ENCODE measurements at regions not wholly inside any gene's neighbourhood (a gene's known extent, or its start where the extent isn't known, plus 50 kb on each side); places are given as distances from the start of the nearest gene placed in this dataset.

DNA sequence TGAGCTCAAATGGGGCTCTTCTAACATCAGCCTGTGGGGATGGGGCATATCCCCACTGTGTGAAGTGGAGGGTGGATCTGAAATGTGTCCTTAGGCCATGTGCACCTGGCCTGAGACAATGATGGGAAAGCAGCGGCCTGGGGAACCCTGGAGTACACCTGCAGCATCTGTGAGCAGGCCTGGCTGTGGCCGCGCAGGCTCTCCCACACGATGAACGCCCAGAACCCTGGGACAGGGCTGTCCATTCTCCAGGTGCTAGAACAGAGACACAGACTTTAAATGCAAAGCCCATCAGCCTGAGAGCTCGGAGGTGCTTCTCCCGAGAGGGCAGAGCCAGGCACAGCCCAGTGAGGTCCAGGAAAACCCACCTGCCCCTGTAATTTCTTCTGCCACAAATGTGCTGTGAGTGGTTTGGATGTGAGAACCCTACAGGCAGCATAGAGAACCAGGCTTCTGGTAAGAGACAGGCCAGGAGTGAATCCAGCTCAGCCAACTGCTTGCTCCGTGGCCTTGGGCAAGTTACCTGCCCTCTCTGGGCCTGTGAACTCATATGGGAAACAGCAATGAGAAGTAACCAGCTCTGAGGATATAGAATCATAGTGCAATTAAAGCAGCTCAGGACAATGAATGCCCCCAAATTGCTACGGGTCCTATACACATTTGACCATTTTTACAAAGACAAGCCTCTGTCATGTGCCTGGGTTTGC lies 167.9 kb downstream of the SHANK2 start:
- H3K27ac ChIP-seq (ENCODE audit: low read depth, low read length) = no peak overlapping the region
- H3K4me1 ChIP-seq (ENCODE audit: control insufficient read depth, low read length) = no peaks in the 10 kb centered on the region
- H3K4me2 ChIP-seq (ENCODE audit: low read length) = no peak overlapping the region
- H3F3A ChIP-seq (ENCODE audit: control insufficient read depth, insufficient read depth) = no peaks in the 10 kb centered on the region
- no peaks in the 10 kb centered on the region for H3K9me2 ChIP-seq (replicated peaks; ENCODE audit: control insufficient read depth, low read length)
- no peaks in the 10 kb centered on the region for H3K9me3 ChIP-seq (ENCODE audit: control insufficient read depth, insufficient read depth, low read length)
- H3K4me3 ChIP-seq (ENCODE audit: low read length) = no peak overlapping the region
- no peaks in the 10 kb centered on the region for H3K36me3 ChIP-seq (ENCODE audit: control insufficient read depth, low read length)
- no peak for TF ChIP-seq EZH2phosphoT487 (IDR thresholded peaks at IDR 0.05; ENCODE audit: borderline replicate concordance, low read length)
- TF ChIP-seq, protein P1, sequence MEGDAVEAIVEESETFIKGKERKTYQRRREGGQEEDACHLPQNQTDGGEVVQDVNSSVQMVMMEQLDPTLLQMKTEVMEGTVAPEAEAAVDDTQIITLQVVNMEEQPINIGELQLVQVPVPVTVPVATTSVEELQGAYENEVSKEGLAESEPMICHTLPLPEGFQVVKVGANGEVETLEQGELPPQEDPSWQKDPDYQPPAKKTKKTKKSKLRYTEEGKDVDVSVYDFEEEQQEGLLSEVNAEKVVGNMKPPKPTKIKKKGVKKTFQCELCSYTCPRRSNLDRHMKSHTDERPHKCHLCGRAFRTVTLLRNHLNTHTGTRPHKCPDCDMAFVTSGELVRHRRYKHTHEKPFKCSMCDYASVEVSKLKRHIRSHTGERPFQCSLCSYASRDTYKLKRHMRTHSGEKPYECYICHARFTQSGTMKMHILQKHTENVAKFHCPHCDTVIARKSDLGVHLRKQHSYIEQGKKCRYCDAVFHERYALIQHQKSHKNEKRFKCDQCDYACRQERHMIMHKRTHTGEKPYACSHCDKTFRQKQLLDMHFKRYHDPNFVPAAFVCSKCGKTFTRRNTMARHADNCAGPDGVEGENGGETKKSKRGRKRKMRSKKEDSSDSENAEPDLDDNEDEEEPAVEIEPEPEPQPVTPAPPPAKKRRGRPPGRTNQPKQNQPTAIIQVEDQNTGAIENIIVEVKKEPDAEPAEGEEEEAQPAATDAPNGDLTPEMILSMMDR (IDR thresholded peaks at IDR 0.05; ENCODE audit: low read depth, low read length, poor library complexity, severe bottlenecking) = no peak
- no peaks in the 10 kb centered on the region for H3K27me3 ChIP-seq (ENCODE audit: control insufficient read depth, low read length)
- no peaks in the 10 kb centered on the region for H4K20me1 ChIP-seq (ENCODE audit: control insufficient read depth, insufficient read depth, low read depth, low read length)
- no peaks in the 10 kb centered on the region for H3K79me2 ChIP-seq (ENCODE audit: control insufficient read depth, low read length)

GRCh38 chr11:71083105-71083504 lies 169.3 kb downstream of the SHANK2 start:
- H3K36me3 ChIP-seq (ENCODE audit: control insufficient read depth, low read length) = no peaks in the 10 kb centered on the region
- no peak for TF ChIP-seq EZH2phosphoT487 (IDR thresholded peaks at IDR 0.05; ENCODE audit: borderline replicate concordance, low read length)
- TF ChIP-seq, protein P1 (IDR thresholded peaks at IDR 0.05; ENCODE audit: low read depth, low read length, poor library complexity, severe bottlenecking) = no peak
- no peaks in the 10 kb centered on the region for H3K9me2 ChIP-seq (replicated peaks; ENCODE audit: control insufficient read depth, low read length)
- no peaks in the 10 kb centered on the region for H3K79me2 ChIP-seq (ENCODE audit: control insufficient read depth, low read length)
- no peaks in the 10 kb centered on the region for H3F3A ChIP-seq (ENCODE audit: control insufficient read depth, insufficient read depth)
- no peak overlapping the region for H3K27ac ChIP-seq (ENCODE audit: low read depth, low read length)
- H3K4me2 ChIP-seq (ENCODE audit: low read length) = no peak overlapping the region
- H3K4me3 ChIP-seq (ENCODE audit: low read length) = no peak overlapping the region
- H3K27me3 ChIP-seq (ENCODE audit: control insufficient read depth, low read length) = no peaks in the 10 kb centered on the region
- H3K9me3 ChIP-seq (ENCODE audit: control insufficient read depth, insufficient read depth, low read length) = no peaks in the 10 kb centered on the region
- H3K4me1 ChIP-seq (ENCODE audit: control insufficient read depth, low read length) = no peaks in the 10 kb centered on the region
- no peaks in the 10 kb centered on the region for H4K20me1 ChIP-seq (ENCODE audit: control insufficient read depth, insufficient read depth, low read depth, low read length)

- no peaks in the 10 kb centered on the region for H3K9me2 ChIP-seq (replicated peaks; ENCODE audit: control insufficient read depth, low read length)
- no peak overlapping the region for H3K4me3 ChIP-seq (ENCODE audit: low read length)
- no peak overlapping the region for H3K27ac ChIP-seq (ENCODE audit: low read depth, low read length)
- H3K36me3 ChIP-seq (ENCODE audit: control insufficient read depth, low read length) = no peaks in the 10 kb centered on the region
- TF ChIP-seq EZH2phosphoT487 (IDR thresholded peaks at IDR 0.05; ENCODE audit: borderline replicate concordance, low read length) = no peak
- TF ChIP-seq, protein P1 (IDR thresholded peaks at IDR 0.05; ENCODE audit: low read depth, low read length, poor library complexity, severe bottlenecking) = no peak
- no peaks in the 10 kb centered on the region for H3K27me3 ChIP-seq (ENCODE audit: control insufficient read depth, low read length)
- no peaks in the 10 kb centered on the region for H3K79me2 ChIP-seq (ENCODE audit: control insufficient read depth, low read length)
- no peaks in the 10 kb centered on the region for H3F3A ChIP-seq (ENCODE audit: control insufficient read depth, insufficient read depth)
- no peaks in the 10 kb centered on the region for H3K4me1 ChIP-seq (ENCODE audit: control insufficient read depth, low read length)
- H3K9me3 ChIP-seq (ENCODE audit: control insufficient read depth, insufficient read depth, low read length) = no peaks in the 10 kb centered on the region
- no peaks in the 10 kb centered on the region for H4K20me1 ChIP-seq (ENCODE audit: control insufficient read depth, insufficient read depth, low read depth, low read length)
- H3K4me2 ChIP-seq (ENCODE audit: low read length) = no peak overlapping the region
These were observed 169.9 kb downstream of the SHANK2 start for GRCh38 chr11:71082454-71082853.

Data from DOHH2 (cell line).